RCC 7860 (cell line): ENCODE measurements at regions not wholly inside any gene's neighbourhood (a gene's known extent, or its start where the extent isn't known, plus 50 kb on each side); places are given as distances from the start of the nearest gene placed in this dataset.
"Not testable (repeated sequence)": the region's sequence is repeated elsewhere in the genome, so short reads cannot be mapped to it uniquely, and the experiment has no call there.

ENCODE experiments used
- DNase-seq: peaks from one replicate; pipeline ENCODE4 v3.0.0-alpha.2; 2015; ENCODE audit warnings: low spot score
- FAIRE-seq: peaks from 2 replicates; lab custom pipeline; 2012; peaks lifted over from hg19 to GRCh38; lab: Jason Lieb, UNC

- FAIRE-seq (no peak), DNase-seq (peak; percentile 37)
Measured at GRCh38 chr15:87753539-87753938, 503.0 kb downstream of the NTRK3 start.

GRCh38 chr15:87752250-87752951, 504.1 kb downstream of the NTRK3 start:
- FAIRE-seq (peak; percentile 96), DNase-seq (peak; percentile 90)

- FAIRE-seq (no peak), DNase-seq (no peak)
Measured at GRCh38 chr15:87748483-87748882, 508.1 kb downstream of the NTRK3 start.

GRCh38 chr15:87747087-87747486, 509.5 kb downstream of the NTRK3 start:
- FAIRE-seq (no peak), DNase-seq (no peak)

GRCh38 chr15:87746333-87746732, 510.2 kb downstream of the NTRK3 start:
- no peak for FAIRE-seq
- no peak for DNase-seq

GRCh38 chr15:87744815-87745214, 511.7 kb downstream of the NTRK3 start:
- FAIRE-seq (no peak), DNase-seq (no peak)

- FAIRE-seq, result peak; percentile 66
- peak; percentile 21 for DNase-seq
Measured at GRCh38 chr15:87743562-87743961, 513.0 kb downstream of the NTRK3 start.

GRCh38 chr15:87741350-87741749, 515.2 kb downstream of the NTRK3 start:
- DNase-seq, result no peak
- FAIRE-seq, result no peak

- no peak for FAIRE-seq
Measured at GRCh38 chr15:87740655-87741344, 515.7 kb downstream of the NTRK3 start.

GRCh38 chr15:87739866-87740265, 516.7 kb downstream of the NTRK3 start:
- FAIRE-seq, result no peak

More at GRCh38 chr15:87740655-87741344, 515.7 kb downstream of the NTRK3 start:
- no peak for DNase-seq

GRCh38 chr15:87739081-87739480, 517.5 kb downstream of the NTRK3 start:
- FAIRE-seq, result no peak
- DNase-seq, result no peak

More at GRCh38 chr15:87739866-87740265, 516.7 kb downstream of the NTRK3 start:
- DNase-seq, result no peak

- not testable (repeated sequence) for DNase-seq, FAIRE-seq
Measured at GRCh38 chr15:87737460-87737859, 519.1 kb downstream of the NTRK3 start.

- DNase-seq (no peak), FAIRE-seq (no peak)
Measured at GRCh38 chr15:87736891-87737389, 519.6 kb downstream of the NTRK3 start.

GRCh38 chr15:87736401-87736800, 520.1 kb downstream of the NTRK3 start:
- FAIRE-seq (no peak), DNase-seq (no peak)

GRCh38 chr15:87735522-87735921, 521.0 kb downstream of the NTRK3 start:
- DNase-seq (no peak), FAIRE-seq (no peak)

- DNase-seq (no peak), FAIRE-seq (no peak)
Measured at GRCh38 chr15:87734571-87735373, 521.8 kb downstream of the NTRK3 start.

- no peak for FAIRE-seq
- no peak for DNase-seq
Measured at GRCh38 chr15:87733977-87734376, 522.6 kb downstream of the NTRK3 start.

GRCh38 chr15:87733541-87733941, 523.0 kb downstream of the NTRK3 start:
- DNase-seq (no peak), FAIRE-seq (no peak)

GRCh38 chr15:87732976-87733375, 523.6 kb downstream of the NTRK3 start:
- FAIRE-seq (peak; percentile 72), DNase-seq (peak; percentile 55)

GRCh38 chr15:87731630-87732029, 524.9 kb downstream of the NTRK3 start:
- no peak for DNase-seq
- no peak for FAIRE-seq

GRCh38 chr15:87730706-87731105, 525.8 kb downstream of the NTRK3 start:
- FAIRE-seq (no peak), DNase-seq (no peak)
